ENCODE measurements at regions not wholly inside any gene's neighbourhood (a gene's known extent, or its start where the extent isn't known, plus 50 kb on each side); places are given as distances from the start of the nearest gene placed in this dataset.
A peak's percentile ranks its signal among the peaks of the same experiment; 100 is the strongest.
"Not testable (repeated sequence)": the region's sequence is repeated elsewhere in the genome, so short reads cannot be mapped to it uniquely, and the experiment has no call there.

- TF ChIP-seq KDM1A (IDR thresholded peaks at IDR 0.05) (0 out of 4 replicates have a peak, but pooled peaks of 1 of the 2 experiments have one; percentile 23), SMARCE1 (IDR thresholded peaks at IDR 0.05) (peak; percentile 74), DPF2 (IDR thresholded peaks at IDR 0.05) (peak; percentile 83), CBFA2T2 (conservative IDR thresholded peaks at IDR 0.05) (peak; percentile 50; the same call in 1 of the 2 replicates), CBFA2T3 (IDR thresholded peaks at IDR 0.05) (peak; percentile 74), TAL1 (IDR thresholded peaks at IDR 0.05) (peak; percentile 61), SOX6 (IDR thresholded peaks at IDR 0.05) (peak; percentile 87), TCF3 (CRISPR knock-in tag; IDR thresholded peaks at IDR 0.05) (peak; percentile 47), MTA1 (IDR thresholded peaks at IDR 0.05; ENCODE audit: borderline replicate concordance) (0 out of 2 replicates have a peak, but pooled peaks have one; percentile 18), MTA2 (IDR thresholded peaks at IDR 0.05; ENCODE audit: low read depth) (0 out of 2 replicates have a peak, but pooled peaks have one; percentile 14), ARID1B (IDR thresholded peaks at IDR 0.05) (peak; percentile 85), ZNF316 (IDR thresholded peaks at IDR 0.05) (peak; percentile 93), SMARCA5 (IDR thresholded peaks at IDR 0.05) (peak; percentile 94), MAFG (tag; conservative IDR thresholded peaks at IDR 0.05) (peak; percentile 93), EP300 (IDR thresholded peaks at IDR 0.05; ENCODE audit: low read length) (peak; percentile 48; the same call in 1 of the 2 replicates), NFIC (IDR thresholded peaks at IDR 0.05) (peak; percentile 40), NFE2 (IDR thresholded peaks at IDR 0.05; ENCODE audit: low read depth) (peak; percentile 81)
Measured at GRCh38 chr21:13974582-13974981, 236.2 kb downstream of the LIPI start (continued).

DNA sequence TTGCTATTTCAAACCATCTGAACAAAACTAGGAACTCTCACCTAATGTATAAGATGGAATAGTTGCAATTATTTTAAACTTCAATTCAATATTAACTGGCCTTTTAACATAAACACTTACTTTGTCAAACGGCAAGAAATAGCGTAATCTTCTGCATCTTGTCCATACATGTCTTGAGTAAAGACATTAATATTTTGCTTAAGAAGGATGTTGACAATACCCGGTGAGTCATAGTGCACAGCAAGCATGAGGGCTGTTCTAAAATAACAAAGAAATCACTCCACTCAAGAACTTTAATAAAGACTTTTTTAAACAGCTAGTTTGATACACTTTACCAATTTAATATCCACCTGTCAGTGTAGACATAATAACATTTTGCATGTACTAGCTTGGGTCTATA is 240.9 kb downstream of the LIPI start:
- WGBS (ENCODE audit: insufficient coverage, low coverage, missing lambda C conversion rate), result 40% methylated on average over 3 of the region's 3 CpGs

GRCh38 chr21:13969002-13969401 is 241.8 kb downstream of the LIPI start:
- FAIRE-seq; ATAC-seq; H3K4me2 ChIP-seq (ENCODE audit: insufficient read depth, low read length); in situ Hi-C loops (cut with MboI); BruUV-seq (replicated peaks); H3K9me3 ChIP-seq (replicated peaks; ENCODE audit: control insufficient read depth, insufficient read depth, low read depth, low read length); H3K9me1 ChIP-seq (ENCODE audit: control insufficient read depth, insufficient read depth, low read length); H3K4me1 ChIP-seq (replicated peaks in 1 of 2; ENCODE audit: control insufficient read depth in 2 of 2, insufficient read depth in 2 of 2, low read length in 2 of 2); H3K36me3 ChIP-seq (ENCODE audit: control insufficient read depth, insufficient read depth, low read length); H4K20me1 ChIP-seq (replicated peaks; ENCODE audit: control insufficient read depth, insufficient read depth, low read length); intact Hi-C loops (cut with micrococcal nuclease); H3K9ac ChIP-seq (ENCODE audit: insufficient read depth in 1 of 2, low read depth in 2 of 2, low read length in 2 of 2); DNase-seq (ENCODE audit: extremely low read depth in 1 of 4, low spot score in 3 of 4); CTCF ChIA-PET (ENCODE audit: low intra/inter-chr PET ratio); POLR2A ChIA-PET; H3K79me2 ChIP-seq (ENCODE audit: control insufficient read depth, insufficient read depth, low read length); H3K27ac ChIP-seq (ENCODE audit: extremely low read depth, low read depth, low read length); H3K4me3 ChIP-seq; H3K27me3 ChIP-seq (ENCODE audit: control insufficient read depth in 2 of 2, insufficient read depth in 2 of 2, low read length in 2 of 2); H2AFZ ChIP-seq (ENCODE audit: low read depth, low read length): not testable (repeated sequence)
- WGBS (ENCODE audit: insufficient coverage, low coverage, missing lambda C conversion rate), result 0% methylated on average over 2 of the region's 2 CpGs

More for the DNA sequence above, 240.9 kb downstream of the LIPI start:
- H3K9me3 ChIP-seq (replicated peaks; ENCODE audit: control insufficient read depth, insufficient read depth, low read depth, low read length); H3K4me2 ChIP-seq (ENCODE audit: insufficient read depth, low read length); FAIRE-seq; H3K36me3 ChIP-seq (ENCODE audit: control insufficient read depth, insufficient read depth, low read length); in situ Hi-C loops (cut with MboI); BruUV-seq (replicated peaks); POLR2A ChIA-PET; CTCF ChIA-PET (ENCODE audit: low intra/inter-chr PET ratio); H3K27ac ChIP-seq (ENCODE audit: extremely low read depth, low read depth, low read length); H3K27me3 ChIP-seq (ENCODE audit: control insufficient read depth in 2 of 2, insufficient read depth in 2 of 2, low read length in 2 of 2); H4K20me1 ChIP-seq (replicated peaks; ENCODE audit: control insufficient read depth, insufficient read depth, low read length); H3K4me3 ChIP-seq; intact Hi-C loops (cut with micrococcal nuclease); H3K9me1 ChIP-seq (ENCODE audit: control insufficient read depth, insufficient read depth, low read length); H2AFZ ChIP-seq (ENCODE audit: low read depth, low read length); H3K9ac ChIP-seq (ENCODE audit: insufficient read depth in 1 of 2, low read depth in 2 of 2, low read length in 2 of 2); H3K4me1 ChIP-seq (replicated peaks in 1 of 2; ENCODE audit: control insufficient read depth in 2 of 2, insufficient read depth in 2 of 2, low read length in 2 of 2); H3K79me2 ChIP-seq (ENCODE audit: control insufficient read depth, insufficient read depth, low read length); ATAC-seq; DNase-seq (ENCODE audit: extremely low read depth in 1 of 4, low spot score in 3 of 4): not testable (repeated sequence)
